ENCODE measurements at regions not wholly inside any gene's neighbourhood (a gene's known extent, or its start where the extent isn't known, plus 50 kb on each side); places are given as distances from the start of the nearest gene placed in this dataset.

- no peaks in the 10 kb centered on the region for H3K36me3 ChIP-seq
- H3K4me3 ChIP-seq: no peak overlapping the region
- no peaks in the 10 kb centered on the region for H3K27me3 ChIP-seq
- 51 to 66% methylated on average over 3 of the region's 3 CpGs for WGBS, 2 donors
- no peak for FAIRE-seq
- H3K9me3 ChIP-seq: no peaks in the 10 kb centered on the region
- no peak overlapping the region for H3K27ac ChIP-seq
- ATAC-seq: no peak
- DNase-seq: no peak
- no peaks in the 10 kb centered on the region for H3K4me1 ChIP-seq
- intact Hi-C loops (cut with DNase I): no loop called here
- no peak for TF ChIP-seq CTCF (IDR thresholded peaks at IDR 0.05)
These were observed 946.9 kb downstream of the SORCS1 start for GRCh38 chr10:106217627-106218026.

GRCh38 chr10:106216085-106216484 is 948.4 kb downstream of the SORCS1 start:
- FAIRE-seq (no peak), ATAC-seq (no peak), DNase-seq (no peak)
- intact Hi-C loops (cut with DNase I): no loop called here
- Histone ChIP-seq H3K4me3 (no peak overlapping the region), H3K27me3 (no peaks in the 10 kb centered on the region), H3K4me1 (no peaks in the 10 kb centered on the region), H3K9me3 (no peaks in the 10 kb centered on the region), H3K27ac (no peak overlapping the region), H3K36me3 (no peaks in the 10 kb centered on the region)
- TF ChIP-seq CTCF (IDR thresholded peaks at IDR 0.05): no peak
- WGBS, 2 donors: 54 to 64% methylated on average over 2 of the region's 2 CpGs

GRCh38 chr10:106214243-106214642 is 950.3 kb downstream of the SORCS1 start:
- no peak overlapping the region for H3K4me3 ChIP-seq
- no peak for TF ChIP-seq CTCF (IDR thresholded peaks at IDR 0.05)
- DNase-seq (no peak), FAIRE-seq (no peak), ATAC-seq (no peak)
- intact Hi-C loops (cut with DNase I): no loop called here
- H3K4me1 ChIP-seq: no peaks in the 10 kb centered on the region
- H3K27ac ChIP-seq: no peak overlapping the region
- no peaks in the 10 kb centered on the region for H3K9me3 ChIP-seq
- no peaks in the 10 kb centered on the region for H3K36me3 ChIP-seq
- H3K27me3 ChIP-seq: no peaks in the 10 kb centered on the region
- WGBS, 2 donors: 84 to 88% methylated on average over 2 of the region's 2 CpGs

- Histone ChIP-seq H3K27ac (no peak overlapping the region), H3K9me3 (no peaks in the 10 kb centered on the region), H3K4me3 (no peak overlapping the region), H3K27me3 (no peaks in the 10 kb centered on the region), H3K4me1 (no peaks in the 10 kb centered on the region), H3K36me3 (no peaks in the 10 kb centered on the region)
- intact Hi-C loops (cut with DNase I): no loop called here
- ATAC-seq (no peak), DNase-seq (no peak), FAIRE-seq (no peak)
- WGBS, 2 donors: 77 to 83% methylated on average over 1 of the region's 1 CpG
- no peak for TF ChIP-seq CTCF (IDR thresholded peaks at IDR 0.05)
These were observed 951.0 kb downstream of the SORCS1 start for GRCh38 chr10:106213493-106213892.

GRCh38 chr10:106198275-106198674 is 966.2 kb downstream of the SORCS1 start:
- H3K27ac ChIP-seq: no peak overlapping the region
- ATAC-seq (no peak), DNase-seq (no peak), FAIRE-seq (no peak)
- intact Hi-C loops (cut with DNase I): no loop called here
- no peaks in the 10 kb centered on the region for H3K4me1 ChIP-seq
- no peaks in the 10 kb centered on the region for H3K27me3 ChIP-seq
- no peak for TF ChIP-seq CTCF (IDR thresholded peaks at IDR 0.05)
- no peaks in the 10 kb centered on the region for H3K9me3 ChIP-seq
- no peak overlapping the region for H3K4me3 ChIP-seq
- H3K36me3 ChIP-seq: no peaks in the 10 kb centered on the region
